HG02938 (cell line): ENCODE measurements at regions not wholly inside any gene's neighbourhood (a gene's known extent, or its start where the extent isn't known, plus 50 kb on each side); places are given as distances from the start of the nearest gene placed in this dataset.

ENCODE experiments used
- ATAC-seq: cut with Tn5 transposase; IDR thresholded peaks from one replicate; pipeline ENCODE4 v1.9.1; 2021; ENCODE audit warnings: mild to moderate bottlenecking, moderate library complexity; ENCODE audit not compliant: unreplicated experiment

DNA sequence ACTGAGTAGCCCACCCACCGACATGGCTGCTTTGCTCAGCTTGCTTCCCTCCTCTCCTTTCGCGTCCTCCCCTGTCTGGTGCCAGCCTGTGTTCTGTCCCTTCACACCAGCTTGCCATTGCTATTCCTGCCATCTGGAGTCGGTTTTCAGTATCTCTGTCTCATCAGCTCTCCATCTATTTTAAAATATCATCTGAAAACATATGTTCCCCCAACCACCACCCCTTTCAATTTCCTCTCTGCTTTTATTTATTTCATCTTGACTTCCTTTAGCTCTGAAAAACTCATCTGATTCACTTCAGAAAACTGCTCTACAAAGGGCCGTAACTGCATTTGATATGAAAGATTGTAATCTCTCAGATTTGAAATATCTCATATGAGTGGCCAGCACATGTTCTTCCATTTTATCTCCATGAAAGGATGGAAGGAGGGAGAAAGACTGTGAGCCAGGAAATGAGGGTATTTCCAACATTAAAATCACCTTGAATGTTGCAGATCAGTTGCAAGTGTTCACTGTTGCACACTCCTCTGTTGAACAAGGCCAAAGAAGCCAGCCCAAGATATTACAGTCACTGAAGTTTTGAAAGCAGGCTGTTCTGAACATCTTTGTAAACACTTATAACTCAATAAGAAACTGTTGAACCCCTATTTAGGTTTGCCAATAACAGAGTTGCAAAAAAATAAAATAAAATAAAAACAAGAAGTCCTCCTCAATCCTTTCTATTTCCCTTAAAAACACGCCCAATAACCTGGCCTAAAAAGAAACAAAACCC lies 202.4 kb upstream of the NEBL start:
- ATAC-seq, result no peak

DNA sequence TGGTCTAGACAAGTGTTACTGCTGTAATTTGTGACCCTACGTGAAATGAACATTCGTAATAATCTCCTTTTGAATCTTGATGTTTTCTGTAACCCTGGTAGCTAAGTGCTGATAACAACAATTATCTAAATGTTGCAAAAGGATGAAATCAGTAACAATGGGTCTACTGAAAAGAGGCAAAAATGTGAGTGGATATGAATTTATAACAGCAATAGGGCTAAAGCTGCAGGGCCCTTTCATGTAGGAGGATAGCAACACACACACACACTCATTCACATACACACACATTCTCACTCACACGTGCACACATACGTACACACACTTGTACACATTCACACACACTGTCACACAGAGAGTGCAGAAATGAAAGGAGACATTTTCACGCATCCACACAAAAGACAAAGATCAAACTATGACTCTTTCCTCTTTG lies 200.8 kb upstream of the NEBL start:
- ATAC-seq, result no peak

DNA sequence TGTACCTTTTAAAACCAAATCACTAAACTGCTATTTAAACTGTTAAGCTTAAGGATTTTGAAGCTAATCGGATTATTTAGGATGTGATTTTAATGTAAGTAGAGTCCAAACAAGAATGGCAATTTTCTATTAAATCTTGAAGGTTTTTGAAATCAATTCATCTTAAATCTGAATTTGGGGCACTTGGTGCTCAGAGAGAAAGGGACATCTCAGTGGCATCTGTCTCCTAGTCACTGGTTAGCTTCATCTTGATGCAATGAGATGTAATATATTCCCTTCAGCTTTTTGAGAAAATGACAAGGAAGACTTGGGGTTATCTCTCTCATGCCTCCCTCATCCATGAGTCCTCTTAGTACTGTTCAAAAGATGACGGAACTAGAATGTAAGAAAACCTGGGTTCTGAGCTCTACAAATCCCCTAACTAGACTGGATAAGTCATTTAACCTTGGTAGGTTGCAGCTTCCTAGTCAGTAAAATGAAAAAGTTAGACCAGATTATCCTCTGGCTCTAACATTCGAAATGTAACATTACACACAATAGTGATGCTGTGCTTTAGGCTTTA lies 198.5 kb upstream of the NEBL start:
- ATAC-seq, result no peak

DNA sequence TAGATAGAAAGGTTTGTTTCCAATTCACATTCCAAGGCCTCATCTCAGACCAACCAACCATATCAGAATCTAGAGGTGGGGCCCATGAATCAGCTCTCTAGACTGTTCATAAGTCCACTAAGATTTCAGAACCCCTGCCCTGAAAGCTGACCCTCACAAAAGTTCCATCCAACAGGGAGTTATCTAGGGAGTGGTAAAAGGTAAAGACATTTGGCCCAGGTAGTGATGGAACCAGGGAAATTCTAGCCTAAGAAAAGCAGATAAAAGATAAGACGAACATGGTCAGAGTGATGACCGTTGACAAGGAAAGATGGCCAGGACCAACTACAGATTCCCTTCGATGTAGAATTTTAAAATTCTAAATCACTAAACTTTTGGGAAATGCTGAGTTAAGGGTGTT lies 198.0 kb upstream of the NEBL start:
- no peak for ATAC-seq

DNA sequence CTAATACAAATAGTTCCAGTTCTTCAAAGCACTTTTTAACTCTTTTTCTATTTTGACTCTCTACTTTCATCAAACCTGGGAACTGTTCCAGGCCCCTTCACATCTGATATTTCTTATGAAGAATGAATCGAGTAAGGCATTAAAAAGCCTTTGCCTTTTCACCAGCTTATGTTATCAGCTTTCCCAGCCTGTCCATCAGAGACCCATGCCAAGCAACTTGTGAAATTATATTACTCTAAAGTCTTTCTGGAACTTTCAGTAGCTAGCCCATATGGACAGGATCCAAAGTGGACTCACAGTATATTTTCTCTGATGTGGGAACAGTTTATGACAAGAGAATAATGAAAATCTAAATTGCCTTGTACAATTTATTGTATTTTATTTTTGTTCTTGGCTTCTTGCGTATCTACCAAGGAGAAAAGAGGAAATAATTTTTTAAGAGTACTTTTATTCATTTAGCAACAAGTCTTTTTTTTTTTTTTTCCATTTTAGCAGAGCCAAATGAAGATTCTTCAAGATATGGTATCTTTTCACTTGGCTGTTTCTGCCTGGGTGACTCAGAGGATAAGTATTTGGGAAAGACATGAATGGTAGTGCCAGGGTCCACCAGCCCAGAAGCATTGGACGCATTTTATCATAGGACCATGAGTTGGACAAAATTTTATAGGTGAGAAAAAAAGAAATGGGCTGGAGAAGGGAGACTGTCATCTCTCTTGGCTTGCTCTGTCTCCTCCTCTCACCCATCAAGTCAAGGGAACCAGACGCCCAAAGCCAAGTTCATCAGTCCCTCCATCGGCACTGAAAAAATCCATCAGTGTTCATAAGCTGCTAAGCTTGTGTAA lies 195.8 kb upstream of the NEBL start:
- no peak for ATAC-seq

DNA sequence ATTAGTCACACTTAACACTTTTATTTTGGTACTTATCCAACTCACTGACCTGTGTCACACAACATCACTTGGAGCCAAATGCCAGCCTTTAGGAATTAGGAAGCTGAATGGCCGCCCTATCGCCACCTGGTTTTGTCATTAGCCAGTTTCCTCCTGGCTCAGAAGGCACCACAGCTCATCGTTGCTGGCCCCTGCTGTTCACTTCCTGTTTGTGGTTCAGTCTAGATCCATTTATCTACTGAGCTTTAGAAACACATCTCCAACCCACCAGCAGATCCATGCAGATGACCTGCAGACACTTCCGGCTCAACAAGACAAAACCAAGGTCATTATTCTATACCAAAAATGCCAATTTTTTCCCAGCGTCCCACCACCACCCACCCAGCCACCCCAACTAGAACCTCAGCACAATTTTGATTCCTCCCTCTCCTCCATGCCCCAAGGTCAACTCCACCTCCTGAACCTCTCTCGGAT lies 193.5 kb upstream of the NEBL start:
- ATAC-seq, result no peak

DNA sequence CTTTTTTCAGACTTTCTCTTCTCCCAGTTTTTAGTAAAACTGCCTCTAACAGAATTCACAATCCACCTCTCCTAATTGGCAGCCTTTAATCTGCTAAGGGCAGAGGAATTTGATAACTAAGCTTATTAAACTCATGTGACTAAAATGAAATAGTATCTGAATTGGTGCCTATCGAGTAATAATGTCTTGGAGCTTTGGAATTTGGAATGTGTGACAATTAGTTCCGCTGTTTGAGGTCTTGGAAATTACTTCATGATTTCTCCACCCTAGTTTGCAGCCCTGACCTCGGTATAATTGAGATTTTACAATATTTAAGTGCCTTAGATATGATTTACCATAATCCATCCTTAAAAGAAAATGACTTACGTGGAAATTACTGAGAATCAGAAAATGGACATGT lies 190.4 kb upstream of the NEBL start:
- no peak for ATAC-seq

DNA sequence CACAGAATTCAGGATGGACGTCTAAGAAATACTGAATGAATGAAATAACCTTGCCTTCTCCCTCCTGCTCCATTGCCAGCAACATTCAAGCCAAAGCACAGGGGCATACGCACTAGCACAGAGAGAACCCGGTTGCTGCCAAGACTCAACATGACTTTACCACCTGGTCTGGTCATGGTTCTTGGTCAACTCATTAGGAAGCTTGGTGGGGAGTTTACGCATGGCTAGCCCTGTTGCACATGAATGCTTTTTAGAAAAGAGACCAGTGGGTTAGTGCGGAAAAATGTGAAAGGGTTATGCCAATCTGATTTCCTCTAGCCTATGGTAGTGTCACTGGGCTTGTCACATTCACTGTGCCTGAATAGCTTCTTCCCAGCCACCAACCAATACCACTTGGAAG lies 187.6 kb upstream of the NEBL start:
- ATAC-seq, result no peak

DNA sequence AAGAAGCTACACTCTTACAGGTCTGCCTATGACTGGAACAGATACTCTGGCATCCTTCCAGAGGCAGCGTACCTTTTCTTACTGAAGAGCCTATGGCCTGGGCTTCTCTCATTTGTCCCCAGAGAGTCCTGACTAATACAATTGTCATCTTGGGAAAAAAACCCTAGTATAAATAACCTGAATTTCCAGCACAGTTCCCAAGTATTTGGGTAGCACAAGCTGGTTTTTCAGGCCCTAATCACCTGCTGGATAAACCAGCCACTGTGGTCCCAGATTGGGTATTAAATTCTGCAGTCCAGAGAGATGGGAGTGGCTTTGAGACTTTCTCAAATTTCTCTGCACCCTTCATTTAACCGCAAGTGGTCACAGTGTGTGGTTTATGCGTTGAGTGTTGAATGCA lies 186.8 kb upstream of the NEBL start:
- ATAC-seq, result no peak

DNA sequence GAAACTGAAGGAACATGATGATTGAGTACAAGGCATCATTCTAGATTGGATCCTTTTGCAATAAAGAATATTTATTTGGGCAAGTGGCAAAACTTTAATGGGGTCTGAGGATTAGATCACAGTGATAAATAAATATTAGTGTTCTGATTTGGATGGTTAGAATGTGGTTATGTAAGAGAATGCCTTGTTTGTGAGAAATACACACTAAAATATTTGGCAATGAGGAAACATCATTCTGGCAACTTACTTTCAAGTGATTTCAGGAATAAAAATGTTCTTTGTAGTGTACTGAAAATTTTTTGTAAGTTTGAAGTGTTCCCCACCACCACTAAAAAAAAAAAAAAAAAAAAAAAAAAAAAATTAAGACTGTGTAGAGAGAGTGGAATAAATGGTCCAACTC lies 185.1 kb upstream of the NEBL start:
- no peak for ATAC-seq

DNA sequence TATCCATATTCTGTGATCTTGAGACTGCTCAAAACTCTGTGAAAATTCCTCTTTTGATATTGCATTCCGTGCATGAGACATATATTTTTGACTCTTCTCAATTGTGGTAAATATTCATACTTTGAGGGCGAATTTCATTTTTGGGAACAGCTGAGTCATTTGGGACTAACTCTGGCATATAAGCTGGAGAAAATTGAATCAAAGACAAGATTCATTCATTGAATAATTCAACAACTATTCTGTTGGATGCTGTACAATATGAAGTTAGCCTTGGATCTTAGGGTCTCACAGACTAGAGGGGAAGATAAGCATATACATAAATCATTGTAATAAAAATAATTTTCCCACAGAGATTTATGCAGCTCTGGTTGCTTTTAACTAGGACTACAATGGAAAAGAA lies 183.2 kb upstream of the NEBL start:
- ATAC-seq, result no peak

DNA sequence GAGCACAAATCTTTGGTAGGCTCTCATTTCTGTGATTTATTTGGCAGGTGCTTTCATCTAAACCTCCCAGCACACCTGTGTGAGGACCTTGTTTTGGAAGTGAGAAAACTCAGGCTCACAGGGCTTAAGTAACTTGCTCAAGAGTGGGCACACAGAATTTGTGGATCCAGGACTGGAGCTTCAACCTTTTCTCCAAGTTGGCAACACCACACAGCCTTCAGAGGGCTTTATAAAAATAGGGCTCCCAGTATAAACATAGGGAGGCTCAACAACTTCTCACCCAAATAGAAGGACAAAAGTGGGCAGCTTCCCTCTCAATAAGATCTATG lies 182.2 kb upstream of the NEBL start:
- ATAC-seq, result no peak

DNA sequence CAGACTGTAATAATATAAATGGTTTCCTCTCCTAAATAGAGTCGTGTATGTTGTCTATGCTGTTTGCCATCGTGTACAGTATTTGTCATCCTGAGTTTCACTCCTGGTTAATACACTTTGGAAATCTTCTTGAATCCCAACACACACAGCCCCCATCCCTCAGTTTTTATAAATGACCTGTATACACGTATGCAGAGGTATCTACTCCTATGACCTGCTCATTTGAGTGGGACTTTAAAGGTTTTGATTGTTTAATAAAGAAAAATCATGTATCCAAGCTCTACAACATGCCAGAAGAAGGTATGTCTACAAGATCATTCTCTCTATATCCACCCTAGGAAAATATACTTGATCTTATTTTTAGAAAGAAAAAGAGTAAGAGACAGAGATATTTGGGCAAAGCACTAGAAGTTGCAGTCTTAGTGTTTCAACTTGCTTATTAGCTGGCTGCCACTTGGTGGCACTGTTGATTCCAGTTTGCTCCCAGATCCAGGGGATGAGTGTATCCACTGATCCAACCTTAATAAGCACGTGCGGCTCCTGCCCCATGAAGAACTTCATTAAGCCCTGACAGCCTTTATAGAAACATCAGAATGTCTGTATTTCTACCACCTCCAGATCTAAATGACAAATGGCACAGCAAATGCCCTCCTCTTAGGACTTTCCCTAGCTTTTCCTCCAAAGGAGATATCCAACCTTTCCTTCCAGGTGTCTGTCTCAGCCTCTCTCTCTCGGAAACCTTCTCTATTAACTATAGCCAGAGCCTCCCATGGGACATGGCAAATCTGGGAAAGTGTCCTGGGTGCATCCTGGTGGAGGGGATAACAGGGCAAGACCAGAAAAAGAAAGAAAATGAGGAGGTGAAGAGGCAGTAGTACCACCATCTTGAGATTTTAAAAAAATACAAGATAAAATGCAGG lies 181.6 kb upstream of the NEBL start:
- ATAC-seq, result peak; percentile 71

DNA sequence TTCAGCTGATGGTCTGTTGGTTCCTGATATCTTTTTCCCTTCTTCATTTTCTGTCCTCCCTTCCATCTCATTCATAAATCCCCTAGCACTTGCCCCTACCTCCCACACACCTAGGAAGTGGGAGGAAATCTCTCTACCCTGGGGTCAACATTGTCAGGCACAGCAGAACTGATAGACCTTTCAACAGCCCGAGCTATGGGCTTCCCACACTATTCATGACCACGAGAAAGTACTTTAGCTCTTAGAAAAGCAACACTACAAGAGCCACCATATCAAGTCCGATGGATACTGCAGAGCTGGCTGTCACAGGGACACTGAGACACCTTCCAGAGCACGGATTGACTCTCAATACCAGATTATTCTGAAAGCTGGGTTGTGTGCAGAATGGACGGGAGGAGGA lies 180.6 kb upstream of the NEBL start:
- no peak for ATAC-seq

DNA sequence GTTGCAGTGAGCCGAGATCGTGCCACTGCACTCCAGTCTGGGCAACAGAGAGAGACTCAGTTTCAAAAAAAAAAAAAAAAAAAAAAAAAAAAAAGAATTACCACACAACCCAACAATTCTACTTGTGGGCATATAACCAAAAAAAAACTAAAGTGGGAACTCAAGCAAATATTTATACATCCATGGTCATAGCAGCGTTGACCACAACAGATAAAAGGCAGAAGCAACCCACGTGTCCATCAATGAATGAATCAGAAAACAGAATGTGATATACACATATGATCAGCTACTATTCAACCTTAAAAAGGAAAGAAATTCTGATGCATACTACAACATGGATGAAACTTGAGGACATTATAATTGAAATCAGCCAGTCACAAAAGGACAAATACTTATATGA lies 179.3 kb upstream of the NEBL start:
- ATAC-seq, result no peak

DNA sequence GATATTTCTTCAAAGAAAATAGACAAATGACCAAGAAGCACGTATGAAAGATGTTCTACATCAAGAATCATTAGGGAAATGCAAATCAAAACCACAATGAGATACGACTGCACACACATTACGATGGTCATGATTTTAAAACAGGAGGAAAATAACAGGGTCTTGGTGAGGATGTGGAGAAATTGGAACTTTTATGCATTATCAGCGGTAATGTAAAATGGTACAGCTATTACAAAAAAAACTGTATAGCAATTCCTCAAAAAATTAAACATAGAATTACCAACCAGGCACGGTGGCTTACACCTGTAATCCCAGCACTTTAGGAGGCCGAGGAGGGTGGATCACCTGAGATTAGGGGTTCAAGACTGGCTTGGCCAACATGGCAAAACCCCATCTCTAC lies 178.8 kb upstream of the NEBL start:
- ATAC-seq, result no peak

DNA sequence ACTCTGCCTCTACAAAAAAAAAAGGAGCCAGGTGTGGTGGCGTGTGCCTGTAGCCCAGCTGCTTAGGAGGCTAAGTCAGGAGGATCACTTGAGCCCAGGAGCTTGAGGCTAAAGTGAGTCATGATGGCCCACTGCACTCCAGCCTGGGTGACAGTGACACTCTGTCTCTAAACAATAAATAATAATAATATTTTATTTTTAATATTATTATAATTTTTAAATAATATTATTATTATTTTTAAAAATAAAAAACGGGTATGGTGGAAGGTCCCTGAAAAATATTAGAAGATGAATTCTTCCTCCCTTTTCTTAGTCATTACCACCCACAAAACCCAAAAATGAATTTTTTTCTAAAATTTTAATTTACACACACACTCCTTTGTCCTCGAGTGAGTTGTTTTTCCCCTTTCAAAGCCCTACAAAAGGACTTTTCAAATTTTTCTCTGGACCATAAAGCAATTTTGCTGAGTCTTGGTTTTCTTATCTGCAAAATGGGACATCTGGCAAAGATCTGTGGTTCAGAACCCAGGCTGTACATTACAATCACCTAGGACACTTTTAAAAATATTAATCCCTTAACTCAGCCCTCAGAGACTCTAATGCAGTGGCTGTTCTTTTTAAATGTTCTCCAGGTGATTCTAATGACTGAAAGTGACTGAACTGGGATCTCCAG lies 174.0 kb upstream of the NEBL start:
- no peak for ATAC-seq

DNA sequence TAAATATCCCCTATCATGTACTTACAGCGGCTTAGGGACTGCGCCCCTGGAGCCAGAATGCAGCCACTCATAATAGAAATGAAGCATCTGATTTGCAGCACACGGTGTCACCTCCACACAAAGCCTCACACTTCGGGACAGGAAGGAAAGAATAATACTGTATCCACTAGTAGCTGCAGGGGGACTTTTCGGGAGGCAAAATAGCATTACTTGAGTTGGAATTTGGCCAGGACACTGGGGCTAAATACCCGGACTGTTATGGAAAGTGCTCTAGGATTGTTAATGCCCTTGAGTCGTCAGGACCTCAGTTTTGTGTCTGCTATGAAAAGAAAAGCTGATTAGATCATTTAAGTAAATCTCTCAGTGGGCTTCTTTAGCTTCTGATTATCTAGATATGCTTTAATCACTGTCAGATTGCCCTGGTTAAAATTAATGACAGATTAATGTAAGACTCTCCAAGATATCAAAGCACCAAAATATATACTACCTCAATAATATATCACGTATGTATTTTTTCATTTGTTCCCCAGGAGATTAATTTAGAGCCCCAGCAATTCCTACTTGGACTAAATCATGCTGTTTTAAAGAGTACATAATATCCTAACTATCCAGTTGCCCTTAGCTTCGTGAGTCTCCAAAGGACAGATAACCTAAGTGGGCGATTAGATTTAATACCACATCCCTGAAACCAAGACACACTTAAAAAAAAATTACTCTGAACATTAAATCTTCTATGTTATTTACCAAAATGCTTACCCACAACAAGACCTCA lies 173.0 kb upstream of the NEBL start:
- ATAC-seq, result no peak

DNA sequence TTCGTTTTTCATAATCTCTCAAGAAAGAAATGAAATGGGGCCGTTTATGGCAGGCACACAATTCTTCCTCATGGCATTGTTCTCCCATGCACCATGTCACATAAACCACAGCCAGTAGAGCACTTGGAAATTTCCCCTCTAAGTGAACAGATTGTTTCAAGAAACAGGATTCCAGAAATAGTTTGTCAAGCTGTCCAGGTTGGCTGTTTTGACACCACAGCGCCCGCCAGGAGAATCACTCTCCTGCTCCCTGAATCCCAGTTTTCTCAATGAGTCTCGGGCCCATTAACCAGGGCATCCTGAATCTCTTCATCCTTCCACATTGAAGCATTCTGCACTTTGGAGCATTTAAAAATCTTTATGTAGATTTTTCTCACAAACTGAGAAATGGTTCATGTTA lies 172.2 kb upstream of the NEBL start:
- no peak for ATAC-seq
